Loucy (cell line): ENCODE measurements at regions not wholly inside any gene's neighbourhood (a gene's known extent, or its start where the extent isn't known, plus 50 kb on each side); places are given as distances from the start of the nearest gene placed in this dataset.

Source experiments
- CTCF ChIP-seq: fragments of 200-600 bp; sonication (generic); conservative IDR thresholded peaks from 2 replicates; pipeline ENCODE4 v1.5.1; 2014; ENCODE audit warnings: mild to moderate bottlenecking, antibody characterized with exemption, low read length
- EZH2phosphoT487 ChIP-seq: fragments of 200-600 bp; IDR thresholded peaks from 2 replicates; pipeline ENCODE4 v1.6.1; 2018; ENCODE audit warnings: antibody characterized with exemption, mild to moderate bottlenecking, moderate library complexity, borderline replicate concordance

- TF ChIP-seq CTCF (no peak), EZH2phosphoT487 (no peak)
Measured at GRCh38 chr5:156036640-156037039, 290.3 kb upstream of the SGCD start.
